WTC11 (cell line): ENCODE measurements at regions not wholly inside any gene's neighbourhood (a gene's known extent, or its start where the extent isn't known, plus 50 kb on each side); places are given as distances from the start of the nearest gene placed in this dataset.

Experiments
- ATAC-seq: fragments of 200-7000 bp; cut with Tn5 transposase; 2 replicates; pipeline ENCODE4 v1.10.0; 2021; ENCODE audit warnings: mild to moderate bottlenecking, moderate library complexity
- CTCF ChIA-PET: fragments of 300-600 bp; sonication (Branson Sonifier 250); formaldehyde crosslinking; loops from one replicate; lab custom pipeline; 2021; ENCODE audit warnings: antibody characterized with exemption; lab: Charles Lee
- POLR2A ChIA-PET: fragments of 350-600 bp; sonication (Branson Sonifier 250); formaldehyde crosslinking; loops from one replicate; lab custom pipeline; 2021; ENCODE audit warnings: antibody characterized with exemption; lab: Charles Lee
- DNase-seq: peaks from one replicate; pipeline ENCODE4 v3.0.0; 2021; ENCODE audit warnings: low spot score
- H3K27ac Mint-ChIP-seq: 2 replicates; pipeline ENCODE4 v1.8.0; 2021; ENCODE audit warnings: mixed read lengths
- H3K27me3 Mint-ChIP-seq: 2 replicates; pipeline ENCODE4 v1.8.0; 2021; ENCODE audit warnings: low read depth, mild to moderate bottlenecking, moderate library complexity, mixed read lengths
- H3K36me3 Mint-ChIP-seq: 2 replicates; pipeline ENCODE4 v1.8.0; 2021; ENCODE audit warnings: mixed read lengths
- H3K4me1 Mint-ChIP-seq: 2 replicates; pipeline ENCODE4 v1.8.0; 2022; ENCODE audit warnings: mixed read lengths
- H3K4me3 Mint-ChIP-seq: 2 replicates; pipeline ENCODE4 v1.8.0; 2021; ENCODE audit warnings: mild to moderate bottlenecking, moderate library complexity, mixed read lengths
- H3K9me3 Mint-ChIP-seq: 2 replicates; pipeline ENCODE4 v1.8.0; 2021; ENCODE audit warnings: mixed read lengths
- ATF1 ChIP-seq: sonication (generic); formaldehyde crosslinking; IDR thresholded peaks from 2 replicates; pipeline ENCODE4 v1.8.1; 2023; ENCODE audit warnings: mild to moderate bottlenecking, moderate library complexity, missing genetic modification reagents
- CBFB ChIP-seq: sonication (generic); formaldehyde crosslinking; IDR thresholded peaks from 2 replicates; pipeline ENCODE4 v1.8.1; 2022; ENCODE audit warnings: mild to moderate bottlenecking, low read depth, missing genetic modification reagents
- NFATC4 ChIP-seq: fragments of 250-450 bp; sonication (Bioruptor Pico); IDR thresholded peaks from 2 replicates; pipeline ENCODE4 v1.9.0; 2021; ENCODE audit warnings: mild to moderate bottlenecking
- NR2C2 ChIP-seq: sonication (generic); formaldehyde crosslinking; IDR thresholded peaks from 2 replicates; pipeline ENCODE4 v1.8.0; 2022; ENCODE audit warnings: mild to moderate bottlenecking, missing genetic modification reagents
- PRRX2 ChIP-seq: fragments of 250-450 bp; sonication (Bioruptor Pico); IDR thresholded peaks from 2 replicates; pipeline ENCODE4 v1.8.0; 2021; ENCODE audit warnings: mild to moderate bottlenecking
- RELA ChIP-seq: sonication (generic); formaldehyde crosslinking; IDR thresholded peaks from 2 replicates; pipeline ENCODE4 v1.8.1; 2022; ENCODE audit warnings: missing genetic modification reagents, mild to moderate bottlenecking, borderline replicate concordance
- SMAD3 ChIP-seq: sonication (generic); formaldehyde crosslinking; IDR thresholded peaks from 2 replicates; pipeline ENCODE4 v1.8.0; 2022; ENCODE audit warnings: missing genetic modification reagents, mild to moderate bottlenecking, borderline replicate concordance
- SOX15 ChIP-seq: fragments of 250-450 bp; sonication (Bioruptor Pico); IDR thresholded peaks from 2 replicates; pipeline ENCODE4 v1.9.0; 2021; ENCODE audit warnings: mild to moderate bottlenecking
- SP1 ChIP-seq: sonication (generic); formaldehyde crosslinking; conservative IDR thresholded peaks from 2 replicates; pipeline ENCODE4 v1.8.1; 2022; ENCODE audit warnings: missing genetic modification reagents
- TEAD4 ChIP-seq: sonication (generic); formaldehyde crosslinking; IDR thresholded peaks from 2 replicates; pipeline ENCODE4 v1.8.0; 2022; ENCODE audit warnings: mild to moderate bottlenecking, missing genetic modification reagents
- ZNF138 ChIP-seq: sonication (generic); formaldehyde crosslinking; conservative IDR thresholded peaks from 2 replicates; pipeline ENCODE4 v1.8.1; 2022; ENCODE audit warnings: mild to moderate bottlenecking, moderate library complexity, missing genetic modification reagents
- ZNF219 ChIP-seq: sonication (generic); formaldehyde crosslinking; IDR thresholded peaks from 2 replicates; pipeline ENCODE4 v1.8.0; 2023; ENCODE audit warnings: missing genetic modification reagents, mild to moderate bottlenecking, borderline replicate concordance
- ZNF232 ChIP-seq: sonication (generic); formaldehyde crosslinking; IDR thresholded peaks from 2 replicates; pipeline ENCODE4 v1.8.0; 2022; ENCODE audit warnings: mild to moderate bottlenecking, missing genetic modification reagents
- ZNF317 ChIP-seq: sonication (generic); formaldehyde crosslinking; IDR thresholded peaks from 2 replicates; pipeline ENCODE4 v1.8.1; 2023; ENCODE audit warnings: low read depth, mild to moderate bottlenecking, moderate library complexity, missing genetic modification reagents, borderline replicate concordance
- ZNF396 ChIP-seq: fragments of 250-450 bp; sonication (Bioruptor Pico); IDR thresholded peaks from 2 replicates; pipeline ENCODE4 v1.8.0; 2021; ENCODE audit warnings: mild to moderate bottlenecking, moderate library complexity, borderline replicate concordance
- ZNF416 ChIP-seq: fragments of 250-450 bp; sonication (Bioruptor Pico); IDR thresholded peaks from 2 replicates; pipeline ENCODE4 v1.9.0; 2021; ENCODE audit warnings: mild to moderate bottlenecking, inconsistent platforms
- TF ChIP-seq, protein P1 (sequence below): sonication (generic); formaldehyde crosslinking; IDR thresholded peaks from 2 replicates; pipeline ENCODE4 v1.8.1; 2023; ENCODE audit warnings: mild to moderate bottlenecking, missing genetic modification reagents, moderate library complexity
- TF ChIP-seq, protein P2 (sequence below): sonication (generic); formaldehyde crosslinking; IDR thresholded peaks from 2 replicates; pipeline ENCODE4 v1.8.1; 2023; ENCODE audit warnings: mild to moderate bottlenecking, missing genetic modification reagents
- TF ChIP-seq, protein P3 (sequence below): fragments of 250-450 bp; sonication (Bioruptor Pico); IDR thresholded peaks from 2 replicates; pipeline ENCODE4 v1.9.0; 2021; ENCODE audit warnings: moderate library complexity, mild to moderate bottlenecking, inconsistent platforms, borderline replicate concordance
- TF ChIP-seq, protein P4 (sequence below): fragments of 250-450 bp; sonication (Bioruptor Pico); IDR thresholded peaks from 2 replicates; pipeline ENCODE4 v1.9.0; 2021; ENCODE audit warnings: mild to moderate bottlenecking, borderline replicate concordance
- TF ChIP-seq, protein P5 (sequence below): sonication (generic); formaldehyde crosslinking; IDR thresholded peaks from 2 replicates; pipeline ENCODE4 v1.8.1; 2022; ENCODE audit warnings: mild to moderate bottlenecking, missing genetic modification reagents, moderate library complexity, borderline replicate concordance
- TF ChIP-seq, protein P6 (sequence below): sonication (generic); formaldehyde crosslinking; IDR thresholded peaks from 2 replicates; pipeline ENCODE4 v1.8.0; 2022; ENCODE audit warnings: mild to moderate bottlenecking, missing genetic modification reagents

DNA sequence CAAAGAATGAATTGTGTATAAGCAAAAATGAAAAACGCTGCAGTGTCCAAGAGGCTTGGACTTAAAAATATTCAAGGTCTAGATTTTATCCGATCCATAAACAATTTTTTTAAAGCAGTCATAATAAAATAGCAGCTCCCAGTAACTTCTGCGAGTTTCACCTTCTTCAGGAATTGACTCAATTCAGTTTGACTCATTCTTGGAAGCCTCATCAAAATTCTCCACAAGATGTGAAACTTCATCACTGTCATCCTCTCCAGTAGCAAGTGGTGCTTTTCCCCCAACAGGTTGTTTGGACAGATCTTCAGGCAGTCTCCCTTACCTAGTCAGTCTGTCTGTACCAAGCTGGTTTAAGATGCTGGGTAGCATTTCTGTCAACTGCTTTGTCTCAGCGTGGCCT lies 93.5 kb upstream of the FOXG1 start (continued):
- TF ChIP-seq ZNF232 (CRISPR knock-in tag) = no peak
- TF ChIP-seq NFATC4 (CRISPR knock-in tag) = no peak
- TF ChIP-seq SP1 (CRISPR knock-in tag) = no peak
- no peak for TF ChIP-seq ZNF416 (CRISPR knock-in tag)
- TF ChIP-seq RELA (CRISPR knock-in tag) = no peak
- TF ChIP-seq ZNF138 (CRISPR knock-in tag) = no peak
- no peak for TF ChIP-seq TEAD4 (CRISPR knock-in tag)
- TF ChIP-seq, protein P1, sequence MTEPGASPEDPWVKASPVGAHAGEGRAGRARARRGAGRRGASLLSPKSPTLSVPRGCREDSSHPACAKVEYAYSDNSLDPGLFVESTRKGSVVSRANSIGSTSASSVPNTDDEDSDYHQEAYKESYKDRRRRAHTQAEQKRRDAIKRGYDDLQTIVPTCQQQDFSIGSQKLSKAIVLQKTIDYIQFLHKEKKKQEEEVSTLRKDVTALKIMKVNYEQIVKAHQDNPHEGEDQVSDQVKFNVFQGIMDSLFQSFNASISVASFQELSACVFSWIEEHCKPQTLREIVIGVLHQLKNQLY (CRISPR knock-in tag) = no peak
- no peak for TF ChIP-seq SMAD3 (CRISPR knock-in tag)
- TF ChIP-seq, protein P2, sequence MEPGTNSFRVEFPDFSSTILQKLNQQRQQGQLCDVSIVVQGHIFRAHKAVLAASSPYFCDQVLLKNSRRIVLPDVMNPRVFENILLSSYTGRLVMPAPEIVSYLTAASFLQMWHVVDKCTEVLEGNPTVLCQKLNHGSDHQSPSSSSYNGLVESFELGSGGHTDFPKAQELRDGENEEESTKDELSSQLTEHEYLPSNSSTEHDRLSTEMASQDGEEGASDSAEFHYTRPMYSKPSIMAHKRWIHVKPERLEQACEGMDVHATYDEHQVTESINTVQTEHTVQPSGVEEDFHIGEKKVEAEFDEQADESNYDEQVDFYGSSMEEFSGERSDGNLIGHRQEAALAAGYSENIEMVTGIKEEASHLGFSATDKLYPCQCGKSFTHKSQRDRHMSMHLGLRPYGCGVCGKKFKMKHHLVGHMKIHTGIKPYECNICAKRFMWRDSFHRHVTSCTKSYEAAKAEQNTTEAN = no peak
- TF ChIP-seq PRRX2 (CRISPR knock-in tag) = no peak

DNA sequence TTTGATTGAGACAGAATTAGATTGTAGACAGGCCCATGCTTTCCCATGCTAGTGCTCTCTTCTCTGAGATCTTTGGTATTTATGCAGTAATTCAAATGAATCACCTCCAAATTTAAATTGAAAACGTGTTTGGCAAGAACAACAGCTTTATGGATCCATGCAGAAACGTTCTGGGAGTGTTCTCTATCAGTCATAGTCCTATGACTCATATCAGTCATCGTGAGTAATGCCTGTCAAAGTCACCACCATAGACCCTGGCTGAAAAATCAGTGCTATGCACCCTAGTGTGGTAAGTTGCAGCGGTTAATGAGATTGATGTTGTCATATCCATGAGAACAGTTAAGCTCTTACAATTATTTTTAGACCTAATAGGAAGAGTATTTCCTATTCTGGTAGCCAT lies 90.1 kb upstream of the FOXG1 start:
- Mint-ChIP-seq H3K27me3 (no peaks in the 10 kb centered on the region), H3K36me3 (no peaks in the 10 kb centered on the region), H3K27ac (peak overlapping the region; percentile 41; the same call in 1 of the 2 replicates), H3K9me3 (no peaks in the 10 kb centered on the region), H3K4me1 (peaks cover 3% of the 10 kb centered on the region; the same call in 1 of the 2 replicates), H3K4me3 (no peak overlapping the region)
- TF ChIP-seq, protein P3, sequence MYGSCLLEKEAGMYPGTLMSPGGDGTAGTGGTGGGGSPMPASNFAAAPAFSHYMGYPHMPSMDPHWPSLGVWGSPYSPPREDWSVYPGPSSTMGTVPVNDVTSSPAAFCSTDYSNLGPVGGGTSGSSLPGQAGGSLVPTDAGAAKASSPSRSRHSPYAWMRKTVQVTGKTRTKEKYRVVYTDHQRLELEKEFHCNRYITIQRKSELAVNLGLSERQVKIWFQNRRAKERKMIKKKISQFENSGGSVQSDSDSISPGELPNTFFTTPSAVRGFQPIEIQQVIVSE (CRISPR knock-in tag) = no peak
- no peak for TF ChIP-seq NR2C2 (CRISPR knock-in tag)
- DNase-seq = no peak
- ChIA-PET CTCF (no interaction called here), POLR2A (no interaction called here)
- ATAC-seq = no peak

DNA sequence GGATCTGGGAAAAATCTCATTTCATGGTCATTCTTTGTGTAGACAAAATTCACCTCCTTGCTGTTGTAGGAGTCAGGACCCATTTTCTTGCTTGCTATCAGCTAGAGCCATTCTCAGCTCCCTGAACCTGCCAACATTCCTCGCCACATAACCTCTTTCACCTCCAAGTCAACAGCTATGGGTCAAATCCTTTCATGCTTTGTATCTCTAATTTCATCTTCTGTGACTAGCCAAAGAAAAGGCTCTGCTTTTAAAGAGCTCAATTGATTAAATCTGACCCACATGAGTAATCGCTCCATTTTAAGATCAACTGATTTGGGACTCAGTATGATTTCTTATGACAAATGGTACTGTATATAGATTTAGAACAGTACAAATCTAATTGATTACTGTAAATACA lies 89.2 kb upstream of the FOXG1 start:
- H3K4me3 Mint-ChIP-seq = no peak overlapping the region
- ATAC-seq (no peak), DNase-seq (no peak)
- ChIA-PET CTCF (no interaction called here), POLR2A (no interaction called here)
- no peaks in the 10 kb centered on the region for H3K9me3 Mint-ChIP-seq
- H3K4me1 Mint-ChIP-seq = no peaks in the 10 kb centered on the region
- no peaks in the 10 kb centered on the region for H3K27me3 Mint-ChIP-seq
- H3K27ac Mint-ChIP-seq = no peak overlapping the region
- no peaks in the 10 kb centered on the region for H3K36me3 Mint-ChIP-seq
- TF ChIP-seq, protein P4, sequence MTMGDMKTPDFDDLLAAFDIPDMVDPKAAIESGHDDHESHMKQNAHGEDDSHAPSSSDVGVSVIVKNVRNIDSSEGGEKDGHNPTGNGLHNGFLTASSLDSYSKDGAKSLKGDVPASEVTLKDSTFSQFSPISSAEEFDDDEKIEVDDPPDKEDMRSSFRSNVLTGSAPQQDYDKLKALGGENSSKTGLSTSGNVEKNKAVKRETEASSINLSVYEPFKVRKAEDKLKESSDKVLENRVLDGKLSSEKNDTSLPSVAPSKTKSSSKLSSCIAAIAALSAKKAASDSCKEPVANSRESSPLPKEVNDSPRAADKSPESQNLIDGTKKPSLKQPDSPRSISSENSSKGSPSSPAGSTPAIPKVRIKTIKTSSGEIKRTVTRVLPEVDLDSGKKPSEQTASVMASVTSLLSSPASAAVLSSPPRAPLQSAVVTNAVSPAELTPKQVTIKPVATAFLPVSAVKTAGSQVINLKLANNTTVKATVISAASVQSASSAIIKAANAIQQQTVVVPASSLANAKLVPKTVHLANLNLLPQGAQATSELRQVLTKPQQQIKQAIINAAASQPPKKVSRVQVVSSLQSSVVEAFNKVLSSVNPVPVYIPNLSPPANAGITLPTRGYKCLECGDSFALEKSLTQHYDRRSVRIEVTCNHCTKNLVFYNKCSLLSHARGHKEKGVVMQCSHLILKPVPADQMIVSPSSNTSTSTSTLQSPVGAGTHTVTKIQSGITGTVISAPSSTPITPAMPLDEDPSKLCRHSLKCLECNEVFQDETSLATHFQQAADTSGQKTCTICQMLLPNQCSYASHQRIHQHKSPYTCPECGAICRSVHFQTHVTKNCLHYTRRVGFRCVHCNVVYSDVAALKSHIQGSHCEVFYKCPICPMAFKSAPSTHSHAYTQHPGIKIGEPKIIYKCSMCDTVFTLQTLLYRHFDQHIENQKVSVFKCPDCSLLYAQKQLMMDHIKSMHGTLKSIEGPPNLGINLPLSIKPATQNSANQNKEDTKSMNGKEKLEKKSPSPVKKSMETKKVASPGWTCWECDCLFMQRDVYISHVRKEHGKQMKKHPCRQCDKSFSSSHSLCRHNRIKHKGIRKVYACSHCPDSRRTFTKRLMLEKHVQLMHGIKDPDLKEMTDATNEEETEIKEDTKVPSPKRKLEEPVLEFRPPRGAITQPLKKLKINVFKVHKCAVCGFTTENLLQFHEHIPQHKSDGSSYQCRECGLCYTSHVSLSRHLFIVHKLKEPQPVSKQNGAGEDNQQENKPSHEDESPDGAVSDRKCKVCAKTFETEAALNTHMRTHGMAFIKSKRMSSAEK (CRISPR knock-in tag) = no peak
- TF ChIP-seq, protein P5, sequence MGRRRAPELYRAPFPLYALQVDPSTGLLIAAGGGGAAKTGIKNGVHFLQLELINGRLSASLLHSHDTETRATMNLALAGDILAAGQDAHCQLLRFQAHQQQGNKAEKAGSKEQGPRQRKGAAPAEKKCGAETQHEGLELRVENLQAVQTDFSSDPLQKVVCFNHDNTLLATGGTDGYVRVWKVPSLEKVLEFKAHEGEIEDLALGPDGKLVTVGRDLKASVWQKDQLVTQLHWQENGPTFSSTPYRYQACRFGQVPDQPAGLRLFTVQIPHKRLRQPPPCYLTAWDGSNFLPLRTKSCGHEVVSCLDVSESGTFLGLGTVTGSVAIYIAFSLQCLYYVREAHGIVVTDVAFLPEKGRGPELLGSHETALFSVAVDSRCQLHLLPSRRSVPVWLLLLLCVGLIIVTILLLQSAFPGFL (CRISPR knock-in tag) = no peak
- TF ChIP-seq, protein P2 = no peak
- TF ChIP-seq ZNF317 (CRISPR knock-in tag) (no peak), ZNF396 (CRISPR knock-in tag) (no peak), PRRX2 (CRISPR knock-in tag) (no peak), ZNF219 (CRISPR knock-in tag) (no peak), ZNF416 (CRISPR knock-in tag) (no peak), ATF1 (CRISPR knock-in tag) (no peak), CBFB (CRISPR knock-in tag) (no peak), SP1 (CRISPR knock-in tag) (no peak), SOX15 (no peak)
- TF ChIP-seq, protein P6, sequence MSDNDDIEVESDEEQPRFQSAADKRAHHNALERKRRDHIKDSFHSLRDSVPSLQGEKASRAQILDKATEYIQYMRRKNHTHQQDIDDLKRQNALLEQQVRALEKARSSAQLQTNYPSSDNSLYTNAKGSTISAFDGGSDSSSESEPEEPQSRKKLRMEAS (CRISPR knock-in tag) = no peak
- TF ChIP-seq, protein P1 (CRISPR knock-in tag) = no peak
